HCT116 (cell line): ENCODE measurements at regions not wholly inside any gene's neighbourhood (a gene's known extent, or its start where the extent isn't known, plus 50 kb on each side); places are given as distances from the start of the nearest gene placed in this dataset.

Experiments used
- ATAC-seq: fragments of 200-7000 bp; cut with Tn5 transposase; 2 replicates; pipeline ENCODE4 v1.9.1; 2020; ENCODE audit warnings: mild to moderate bottlenecking, moderate library complexity
- BruUV-seq: library from RNA; stranded (reverse); fragments of 400-500 nt; replicated peaks from 2 replicates; lab custom pipeline; 2021; lab: Mats Ljungman, UMichigan
- CTCF ChIA-PET: fragments of 300-600 bp; sonication (Branson Sonifier 250); formaldehyde crosslinking; loops from one replicate; lab custom pipeline; 2021; ENCODE audit warnings: antibody characterized with exemption; lab: Charles Lee
- POLR2A ChIA-PET: fragments of 300-600, 350-600 bp; sonication (Branson Sonifier 250); formaldehyde crosslinking; loops from one replicate; lab custom pipeline; 2021; ENCODE audit warnings: antibody characterized with exemption; lab: Charles Lee
- RAD21 ChIA-PET, 2 experiments: fragments of 300-600 bp; sonication (Branson Sonifier 250); formaldehyde crosslinking; loops; one replicate each; lab custom pipeline; 2023; ENCODE audit warnings: low total read pairs in 2 of 2; ENCODE audit not compliant: uncharacterized antibody in 2 of 2, unreplicated experiment in 2 of 2, low non-redundant PET in 1 of 2; lab: Charles Lee
- DNase-seq: peaks from one replicate; pipeline ENCODE4 v3.0.0-alpha.2; 2010; ENCODE audit warnings: low read depth, low spot score
- H2AFZ ChIP-seq: fragments of 200-600 bp; shearing (Covaris generic), sonication (generic); 2 replicates; pipeline ENCODE4 v1.6.1; 2017; ENCODE audit warnings: low read depth, mixed run types, mixed read lengths, antibody characterized with exemption, low read length; ENCODE audit not compliant: poor library complexity, severe bottlenecking
- H3K27ac ChIP-seq: 2 replicates; pipeline ENCODE4 v1.5.1; 2012; ENCODE audit warnings: low read depth, low read length
- H3K27me3 ChIP-seq: fragments of 200-600 bp; sonication (generic); 2 replicates; pipeline ENCODE4 v1.6.1; 2016; ENCODE audit warnings: mixed run types, low read length, mixed read lengths; ENCODE audit not compliant: insufficient read depth
- H3K36me3 ChIP-seq, 2 experiments: fragments of 200-500 bp in 1 of 2; fragments of 200-600 bp in 1 of 2; sonication (Bioruptor generic) in 1 of 2; sonication (generic) in 1 of 2; 2 replicates each; pipeline versions ENCODE4 v1.5.1 to v1.6.1; 2014 to 2016; ENCODE audit warnings: low read length in 2 of 2, inconsistent platforms in 1 of 2, mixed read lengths in 1 of 2, mixed run types in 1 of 2; ENCODE audit not compliant: insufficient read depth in 2 of 2, control insufficient read depth in 1 of 2
- H3K4me1 ChIP-seq, 2 experiments: fragments of 200-600 bp in 1 of 2; sonication (generic) in 1 of 2; 2 replicates each; pipeline versions ENCODE4 v1.5.1 to v1.6.1; 2012 to 2017; ENCODE audit warnings: low read length in 2 of 2, inconsistent platforms in 1 of 2, mild to moderate bottlenecking in 1 of 2, mixed read lengths in 1 of 2, mixed run types in 1 of 2, moderate library complexity in 1 of 2; ENCODE audit not compliant: insufficient read depth in 2 of 2, control insufficient read depth in 1 of 2
- H3K4me2 ChIP-seq: fragments of 200-600 bp; sonication (generic); 2 replicates; pipeline ENCODE4 v1.6.1; 2017; ENCODE audit warnings: mixed run types, low read length, mixed read lengths
- H3K4me3 ChIP-seq, 2 experiments: fragments of 200-600 bp in 1 of 2; sonication (generic) in 1 of 2; replicated peaks in 1 of 2; 2 replicates each; pipeline ENCODE4 v1.5.1; 2011 to 2016; ENCODE audit warnings: low read length in 2 of 2, control low read depth in 1 of 2, low read depth in 1 of 2, mild to moderate bottlenecking in 1 of 2, mixed read lengths in 1 of 2, mixed run types in 1 of 2
- H3K79me2 ChIP-seq: fragments of 200-600 bp; sonication (generic); 2 replicates; pipeline ENCODE4 v1.6.1; 2017; ENCODE audit warnings: mild to moderate bottlenecking, mixed run types, low read length, moderate library complexity, mixed read lengths; ENCODE audit not compliant: insufficient read depth
- H3K9ac ChIP-seq: fragments of 200-600 bp; sonication (generic); 2 replicates; pipeline ENCODE4 v1.6.1; 2016; ENCODE audit warnings: low read length, mixed read lengths
- H3K9me2 ChIP-seq: fragments of 200-600 bp; sonication (generic), shearing (Covaris generic); 2 replicates; pipeline ENCODE4 v1.6.1; 2017; ENCODE audit warnings: mixed run types, mild to moderate bottlenecking, moderate library complexity; ENCODE audit not compliant: insufficient read depth
- H3K9me3 ChIP-seq, 2 experiments: fragments of 200-500 bp in 1 of 2; fragments of 200-600 bp in 1 of 2; sonication (Bioruptor generic) in 1 of 2; sonication (generic) in 1 of 2; 2 replicates each; pipeline ENCODE4 v1.6.1; 2014 to 2017; ENCODE audit warnings: low read length in 2 of 2, mixed read lengths in 2 of 2, inconsistent platforms in 1 of 2, low read depth in 1 of 2, mild to moderate bottlenecking in 1 of 2, mixed run types in 1 of 2, moderate library complexity in 1 of 2; ENCODE audit not compliant: control insufficient read depth in 1 of 2, insufficient read depth in 1 of 2
- H4K20me1 ChIP-seq: fragments of 200-600 bp; sonication (generic), shearing (Covaris generic); 2 replicates; pipeline ENCODE4 v1.6.1; 2017; ENCODE audit warnings: mixed run types, mild to moderate bottlenecking, moderate library complexity; ENCODE audit not compliant: insufficient read depth
- CBX3 ChIP-seq: IDR thresholded peaks from 2 replicates; pipeline ENCODE4 v1.6.1; 2012; ENCODE audit warnings: low read depth
- ELF1 ChIP-seq: IDR thresholded peaks from 2 replicates; pipeline ENCODE4 v1.6.1; 2012; ENCODE audit warnings: low read depth, borderline replicate concordance
- EZH2phosphoT487 ChIP-seq: fragments of 200-600 bp; IDR thresholded peaks from 2 replicates; pipeline ENCODE4 v1.6.1; 2018; ENCODE audit warnings: antibody characterized with exemption, borderline replicate concordance
- FOSL1 ChIP-seq: IDR thresholded peaks from 2 replicates; pipeline ENCODE4 v1.6.1; 2012; ENCODE audit warnings: low read depth
- JUND ChIP-seq: IDR thresholded peaks from 2 replicates; pipeline ENCODE4 v1.6.1; 2012
- POLR2A ChIP-seq: IDR thresholded peaks from 2 replicates; pipeline ENCODE4 v1.7.0; 2011; ENCODE audit warnings: borderline replicate concordance; ENCODE audit not compliant: insufficient read depth, insufficient read length; ENCODE audit errors: extremely low read depth
- POLR2AphosphoS5 ChIP-seq: IDR thresholded peaks from 2 replicates; pipeline ENCODE4 v1.6.1; 2011; ENCODE audit warnings: mild to moderate bottlenecking, low read depth, low read length, moderate library complexity
- SIN3A ChIP-seq: IDR thresholded peaks from 2 replicates; pipeline ENCODE4 v1.6.1; 2012; ENCODE audit warnings: low read depth
- SP1 ChIP-seq: IDR thresholded peaks from 2 replicates; pipeline ENCODE4 v1.6.1; 2012; ENCODE audit warnings: low read depth
- SRF ChIP-seq: IDR thresholded peaks from 2 replicates; pipeline ENCODE4 v1.6.1; 2012; ENCODE audit warnings: low read depth
- YY1 ChIP-seq: IDR thresholded peaks from 2 replicates; pipeline ENCODE4 v1.6.1; 2011; ENCODE audit warnings: low read length, low read depth, moderate library complexity, mild to moderate bottlenecking; ENCODE audit not compliant: insufficient replicate concordance; ENCODE audit errors: extremely low read depth
- ZFX ChIP-seq: fragments of 450-650 bp; IDR thresholded peaks from 2 replicates; pipeline ENCODE4 v1.6.1; 2017
- intact Hi-C: fragments of 100-400 bp; cut with micrococcal nuclease; formaldehyde crosslinking; loops from 2 replicates; pipeline ENCODE4 v1.10.0; 2022
- TF ChIP-seq, protein P1 (sequence below): IDR thresholded peaks from 2 replicates; pipeline ENCODE4 v1.6.1; 2012
- TF ChIP-seq, protein P2 (sequence below): IDR thresholded peaks from 2 replicates; pipeline ENCODE4 v1.6.1; 2012

DNA sequence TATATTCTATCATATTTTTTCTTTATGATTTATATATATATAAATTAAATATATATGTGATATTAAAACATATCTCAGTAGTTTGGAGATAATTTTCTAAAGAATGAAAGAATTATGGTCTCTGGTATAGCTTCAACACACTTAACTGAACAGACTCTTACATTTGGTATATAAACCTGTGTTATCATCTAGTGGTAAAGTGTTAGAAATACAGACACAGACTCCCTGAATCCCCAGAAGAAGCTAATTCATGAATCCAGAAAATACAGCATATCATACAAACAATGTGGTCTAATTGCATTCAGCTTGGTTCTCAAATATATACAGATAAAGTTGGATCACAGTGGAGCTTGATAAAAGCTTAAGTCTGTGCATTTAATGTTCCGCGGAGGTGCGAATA, 1100.4 kb downstream of the ROBO2 start:
- ChIA-PET CTCF (no interaction called here), RAD21 (no interaction called here), POLR2A (no interaction called here)
- Histone ChIP-seq H3K9me3 (peaks cover 4 to 42% of the 10 kb centered on the region in 2 experiments; a peak in 2 of 4 replicates), H3K4me1 (no peaks in the 10 kb centered on the region), H3K4me2 (no peak overlapping the region), H3K79me2 (no peaks in the 10 kb centered on the region), H3K27ac (no peak overlapping the region), H4K20me1 (no peaks in the 10 kb centered on the region), H2AFZ (no peak overlapping the region), H3K27me3 (no peaks in the 10 kb centered on the region), H3K4me3 (no peak overlapping the region), H3K9me2 (no peaks in the 10 kb centered on the region), H3K9ac (no peak overlapping the region), H3K36me3 (no peaks in the 10 kb centered on the region)
- no TSS peak for BruUV-seq
- TF ChIP-seq CBX3: no peak
- no peak for DNase-seq
- intact Hi-C loops: no loop called here
- no peak for ATAC-seq

DNA sequence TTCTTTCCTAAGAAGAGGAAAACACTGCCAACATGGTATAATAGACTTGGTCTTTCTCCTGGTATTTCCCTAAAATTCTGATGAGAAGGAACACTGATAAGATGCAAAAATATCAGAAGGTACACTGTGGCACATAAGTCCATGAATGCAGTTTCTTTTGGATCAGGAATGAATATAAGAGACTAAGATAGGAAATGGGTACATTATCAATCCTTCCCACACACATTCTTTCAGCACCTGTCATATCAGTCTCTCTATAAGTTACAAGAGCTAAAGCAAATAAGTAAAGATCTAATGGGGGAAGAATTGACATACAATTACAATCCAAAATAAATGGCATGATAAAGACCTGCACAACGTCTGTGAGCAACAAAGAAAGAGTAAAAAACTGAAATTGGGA, 1101.0 kb downstream of the ROBO2 start:
- Histone ChIP-seq H3K36me3 (no peaks in the 10 kb centered on the region), H2AFZ (no peak overlapping the region), H4K20me1 (no peaks in the 10 kb centered on the region), H3K9me2 (no peaks in the 10 kb centered on the region), H3K4me3 (no peak overlapping the region), H3K9me3 (peaks cover 4 to 39% of the 10 kb centered on the region in 2 experiments; a peak in 2 of 4 replicates), H3K4me1 (no peaks in the 10 kb centered on the region), H3K27me3 (no peaks in the 10 kb centered on the region), H3K4me2 (no peak overlapping the region), H3K27ac (no peak overlapping the region), H3K79me2 (no peaks in the 10 kb centered on the region), H3K9ac (no peak overlapping the region)
- no peak for ATAC-seq
- no TSS peak for BruUV-seq
- CTCF ChIA-PET: no interaction called here
- RAD21 ChIA-PET: no interaction called here
- POLR2A ChIA-PET: no interaction called here
- TF ChIP-seq JUND (no peak), ELF1 (no peak), SP1 (no peak), YY1 (no peak), EZH2phosphoT487 (no peak), SRF (no peak), CBX3 (no peak), POLR2A (no peak), ZFX (no peak), SIN3A (no peak), POLR2AphosphoS5 (no peak), FOSL1 (no peak)
- TF ChIP-seq, protein P1, sequence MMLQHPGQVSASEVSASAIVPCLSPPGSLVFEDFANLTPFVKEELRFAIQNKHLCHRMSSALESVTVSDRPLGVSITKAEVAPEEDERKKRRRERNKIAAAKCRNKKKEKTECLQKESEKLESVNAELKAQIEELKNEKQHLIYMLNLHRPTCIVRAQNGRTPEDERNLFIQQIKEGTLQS: no peak
- TF ChIP-seq, protein P2, sequence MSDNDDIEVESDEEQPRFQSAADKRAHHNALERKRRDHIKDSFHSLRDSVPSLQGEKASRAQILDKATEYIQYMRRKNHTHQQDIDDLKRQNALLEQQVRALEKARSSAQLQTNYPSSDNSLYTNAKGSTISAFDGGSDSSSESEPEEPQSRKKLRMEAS: no peak
- intact Hi-C loops: no loop called here
- no peak for DNase-seq
